ENCODE measurements at regions not wholly inside any gene's neighbourhood (a gene's known extent, or its start where the extent isn't known, plus 50 kb on each side); places are given as distances from the start of the nearest gene placed in this dataset.

- H3K9ac ChIP-seq (ENCODE audit: low read depth in 2 of 2, low read length in 2 of 2): no peak overlapping the region
- H3K4me1 ChIP-seq: no peaks in the 10 kb centered on the region
- no peaks in the 10 kb centered on the region for H3K27me3 ChIP-seq
- no peak overlapping the region for H3K27ac ChIP-seq
- H3K36me3 ChIP-seq: no peaks in the 10 kb centered on the region
- TF ChIP-seq CTCF (IDR thresholded peaks at IDR 0.05): no peak
- no peak for DNase-seq
- H3K9me3 ChIP-seq: no peaks in the 10 kb centered on the region
- no peak overlapping the region for H3K4me3 ChIP-seq
- intact Hi-C loops (cut with DNase I): no loop called here
These were observed 262.8 kb downstream of the FGFR2 start for GRCh38 chr10:121335386-121335925.

DNA sequence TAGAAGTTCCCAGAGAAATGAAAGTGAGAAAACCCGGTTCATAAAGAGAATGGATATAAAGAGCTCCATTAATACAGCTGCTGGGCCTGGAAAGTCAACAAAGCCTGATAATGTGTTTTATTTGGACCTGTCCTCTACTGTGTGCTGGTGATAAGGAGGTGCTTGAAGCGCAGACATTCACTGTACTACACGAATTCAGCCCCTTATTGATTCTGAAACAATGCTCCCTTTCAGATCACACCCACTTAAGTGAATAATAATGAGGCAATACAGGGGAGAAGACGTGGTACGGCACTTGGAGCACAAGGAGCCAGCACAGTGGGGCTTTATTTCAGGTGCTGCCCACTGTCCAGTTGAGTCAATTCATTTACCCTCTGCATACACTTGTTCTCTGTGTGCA, 260.8 kb downstream of the FGFR2 start:
- Histone ChIP-seq H3K27ac (no peak overlapping the region), H3K36me3 (no peaks in the 10 kb centered on the region), H3K4me3 (no peak overlapping the region), H3K4me1 (no peaks in the 10 kb centered on the region), H3K9ac (ENCODE audit: low read depth in 2 of 2, low read length in 2 of 2) (no peak overlapping the region), H3K9me3 (no peaks in the 10 kb centered on the region), H3K27me3 (no peaks in the 10 kb centered on the region)
- TF ChIP-seq CTCF (IDR thresholded peaks at IDR 0.05): no peak
- DNase-seq: no peak
- intact Hi-C loops (cut with DNase I): no loop called here

GRCh38 chr10:121338206-121338980, 259.9 kb downstream of the FGFR2 start:
- Histone ChIP-seq H3K4me3 (no peak overlapping the region), H3K9me3 (no peaks in the 10 kb centered on the region), H3K9ac (ENCODE audit: low read depth in 2 of 2, low read length in 2 of 2) (no peak overlapping the region), H3K27me3 (no peaks in the 10 kb centered on the region), H3K27ac (no peak overlapping the region), H3K36me3 (no peaks in the 10 kb centered on the region), H3K4me1 (no peaks in the 10 kb centered on the region)
- no peak for TF ChIP-seq CTCF (IDR thresholded peaks at IDR 0.05)
- no peak for DNase-seq
- intact Hi-C loops (cut with DNase I): no loop called here

GRCh38 chr10:121339114-121339513, 259.1 kb downstream of the FGFR2 start:
- H3K4me3 ChIP-seq: no peak overlapping the region
- no peak overlapping the region for H3K27ac ChIP-seq
- no peak for TF ChIP-seq CTCF (IDR thresholded peaks at IDR 0.05)
- H3K36me3 ChIP-seq: no peaks in the 10 kb centered on the region
- intact Hi-C loops (cut with DNase I): no loop called here
- no peaks in the 10 kb centered on the region for H3K4me1 ChIP-seq
- H3K9me3 ChIP-seq: no peaks in the 10 kb centered on the region
- no peak for DNase-seq
- no peak overlapping the region for H3K9ac ChIP-seq (ENCODE audit: low read depth in 2 of 2, low read length in 2 of 2)
- no peaks in the 10 kb centered on the region for H3K27me3 ChIP-seq

GRCh38 chr10:121340271-121340831, 257.9 kb downstream of the FGFR2 start:
- H3K27me3 ChIP-seq: no peaks in the 10 kb centered on the region
- H3K9ac ChIP-seq (ENCODE audit: low read depth in 2 of 2, low read length in 2 of 2): no peak overlapping the region

More at GRCh38 chr10:121340271-121340831, 257.9 kb downstream of the FGFR2 start:
- intact Hi-C loops (cut with DNase I): no loop called here
- Histone ChIP-seq H3K4me1 (no peaks in the 10 kb centered on the region), H3K27ac (no peak overlapping the region), H3K4me3 (no peak overlapping the region), H3K9me3 (no peaks in the 10 kb centered on the region), H3K36me3 (no peaks in the 10 kb centered on the region)
- no peak for DNase-seq
- no peak for TF ChIP-seq CTCF (IDR thresholded peaks at IDR 0.05)
